ENCODE measurements at regions not wholly inside any gene's neighbourhood (a gene's known extent, or its start where the extent isn't known, plus 50 kb on each side); places are given as distances from the start of the nearest gene placed in this dataset.

DNA sequence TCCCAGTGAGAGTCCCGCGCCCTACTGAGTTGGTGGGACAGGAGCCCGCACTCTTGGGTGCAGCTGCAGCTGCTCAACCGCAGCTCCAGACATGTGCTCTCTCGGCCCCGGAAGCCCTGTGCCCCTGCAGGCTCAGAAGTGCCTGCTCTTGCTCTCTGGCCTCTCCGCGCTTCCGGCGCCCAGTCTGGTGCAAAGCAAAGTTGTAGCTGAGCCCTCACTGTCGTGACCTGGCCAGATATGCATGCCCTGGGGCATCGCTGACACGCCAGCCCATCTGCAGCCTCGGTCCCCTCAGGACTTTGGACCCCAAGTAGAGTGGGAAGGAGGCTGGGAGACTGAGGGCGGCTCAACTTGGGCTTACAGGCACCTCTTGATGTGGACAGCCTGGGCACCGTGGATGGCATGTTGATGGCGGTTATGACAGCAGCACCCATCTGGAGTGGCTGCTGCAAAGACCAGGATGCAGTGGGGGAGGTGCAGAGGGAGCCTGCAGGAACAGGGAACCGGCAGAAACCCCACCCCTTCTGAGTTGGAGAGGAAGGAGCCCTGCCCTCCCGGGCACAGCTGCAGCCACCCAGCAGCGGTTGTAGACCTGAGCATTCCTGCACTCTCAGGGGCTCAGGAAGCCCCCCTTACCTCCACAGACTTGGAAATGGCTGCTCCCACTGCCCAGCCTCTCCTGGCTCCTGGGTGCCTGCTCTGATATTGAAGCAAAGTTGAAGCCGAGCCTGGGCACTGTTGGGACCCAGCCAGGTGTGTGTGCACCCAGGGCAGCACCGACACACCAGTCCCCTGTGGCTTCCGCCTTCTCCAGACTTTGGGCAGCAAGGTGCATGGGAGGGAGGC lies 462.6 kb downstream of the TBC1D32 start:
- no peaks in the 10 kb centered on the region for H4K20me1 ChIP-seq (ENCODE audit: insufficient read depth)
- 20% methylated on average over 10 of the region's 23 CpGs for WGBS (ENCODE audit: low lambda C conversion rate)
- no peaks in the 10 kb centered on the region for H3K27me3 ChIP-seq (ENCODE audit: insufficient read depth)
- H3K79me2 ChIP-seq (ENCODE audit: insufficient read depth): no peaks in the 10 kb centered on the region
- peak overlapping the region in 1 of 2 experiments; percentile 3; a peak in 1 of 4 replicates for H3K4me3 ChIP-seq (ENCODE audit: low read depth in 2 of 2, low read length in 1 of 2)
- no peak overlapping the region; the same call in 1 of the 2 replicates for H3K4me2 ChIP-seq
- no peak overlapping the region for H2AFZ ChIP-seq (ENCODE audit: low read depth)
- H3F3A ChIP-seq (replicated peaks; ENCODE audit: insufficient read depth): no peaks in the 10 kb centered on the region
- no peaks in the 10 kb centered on the region for H3K9me3 ChIP-seq
- TF ChIP-seq, protein P1, sequence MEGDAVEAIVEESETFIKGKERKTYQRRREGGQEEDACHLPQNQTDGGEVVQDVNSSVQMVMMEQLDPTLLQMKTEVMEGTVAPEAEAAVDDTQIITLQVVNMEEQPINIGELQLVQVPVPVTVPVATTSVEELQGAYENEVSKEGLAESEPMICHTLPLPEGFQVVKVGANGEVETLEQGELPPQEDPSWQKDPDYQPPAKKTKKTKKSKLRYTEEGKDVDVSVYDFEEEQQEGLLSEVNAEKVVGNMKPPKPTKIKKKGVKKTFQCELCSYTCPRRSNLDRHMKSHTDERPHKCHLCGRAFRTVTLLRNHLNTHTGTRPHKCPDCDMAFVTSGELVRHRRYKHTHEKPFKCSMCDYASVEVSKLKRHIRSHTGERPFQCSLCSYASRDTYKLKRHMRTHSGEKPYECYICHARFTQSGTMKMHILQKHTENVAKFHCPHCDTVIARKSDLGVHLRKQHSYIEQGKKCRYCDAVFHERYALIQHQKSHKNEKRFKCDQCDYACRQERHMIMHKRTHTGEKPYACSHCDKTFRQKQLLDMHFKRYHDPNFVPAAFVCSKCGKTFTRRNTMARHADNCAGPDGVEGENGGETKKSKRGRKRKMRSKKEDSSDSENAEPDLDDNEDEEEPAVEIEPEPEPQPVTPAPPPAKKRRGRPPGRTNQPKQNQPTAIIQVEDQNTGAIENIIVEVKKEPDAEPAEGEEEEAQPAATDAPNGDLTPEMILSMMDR (IDR thresholded peaks at IDR 0.05): no peak
- TF ChIP-seq RXRA (IDR thresholded peaks at IDR 0.05; ENCODE audit: borderline replicate concordance, low read depth): no peak
- no peak for TF ChIP-seq FOXM1 (IDR thresholded peaks at IDR 0.05; ENCODE audit: low read depth)
- TF ChIP-seq MXI1 (IDR thresholded peaks at IDR 0.05; ENCODE audit: low read depth, low read length): no peak
- TF ChIP-seq, protein P2, sequence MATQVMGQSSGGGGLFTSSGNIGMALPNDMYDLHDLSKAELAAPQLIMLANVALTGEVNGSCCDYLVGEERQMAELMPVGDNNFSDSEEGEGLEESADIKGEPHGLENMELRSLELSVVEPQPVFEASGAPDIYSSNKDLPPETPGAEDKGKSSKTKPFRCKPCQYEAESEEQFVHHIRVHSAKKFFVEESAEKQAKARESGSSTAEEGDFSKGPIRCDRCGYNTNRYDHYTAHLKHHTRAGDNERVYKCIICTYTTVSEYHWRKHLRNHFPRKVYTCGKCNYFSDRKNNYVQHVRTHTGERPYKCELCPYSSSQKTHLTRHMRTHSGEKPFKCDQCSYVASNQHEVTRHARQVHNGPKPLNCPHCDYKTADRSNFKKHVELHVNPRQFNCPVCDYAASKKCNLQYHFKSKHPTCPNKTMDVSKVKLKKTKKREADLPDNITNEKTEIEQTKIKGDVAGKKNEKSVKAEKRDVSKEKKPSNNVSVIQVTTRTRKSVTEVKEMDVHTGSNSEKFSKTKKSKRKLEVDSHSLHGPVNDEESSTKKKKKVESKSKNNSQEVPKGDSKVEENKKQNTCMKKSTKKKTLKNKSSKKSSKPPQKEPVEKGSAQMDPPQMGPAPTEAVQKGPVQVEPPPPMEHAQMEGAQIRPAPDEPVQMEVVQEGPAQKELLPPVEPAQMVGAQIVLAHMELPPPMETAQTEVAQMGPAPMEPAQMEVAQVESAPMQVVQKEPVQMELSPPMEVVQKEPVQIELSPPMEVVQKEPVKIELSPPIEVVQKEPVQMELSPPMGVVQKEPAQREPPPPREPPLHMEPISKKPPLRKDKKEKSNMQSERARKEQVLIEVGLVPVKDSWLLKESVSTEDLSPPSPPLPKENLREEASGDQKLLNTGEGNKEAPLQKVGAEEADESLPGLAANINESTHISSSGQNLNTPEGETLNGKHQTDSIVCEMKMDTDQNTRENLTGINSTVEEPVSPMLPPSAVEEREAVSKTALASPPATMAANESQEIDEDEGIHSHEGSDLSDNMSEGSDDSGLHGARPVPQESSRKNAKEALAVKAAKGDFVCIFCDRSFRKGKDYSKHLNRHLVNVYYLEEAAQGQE (IDR thresholded peaks at IDR 0.05; ENCODE audit: low read depth, low read length): no peak
- TF ChIP-seq JUND (IDR thresholded peaks at IDR 0.05): no peak
- no peak for TF ChIP-seq CHD2 (IDR thresholded peaks at IDR 0.05; ENCODE audit: low read length, partially characterized antibody)
- no peak for TF ChIP-seq RCOR1 (IDR thresholded peaks at IDR 0.05; ENCODE audit: low read length)
- no peak for TF ChIP-seq MEF2A (IDR thresholded peaks at IDR 0.05; ENCODE audit: borderline replicate concordance, low read depth)
- H3K4me1 ChIP-seq (ENCODE audit: control insufficient read depth in 1 of 2, insufficient read depth in 2 of 2, low read depth in 1 of 2, low read length in 1 of 2): no peaks in the 10 kb centered on the region; a peak in 1 of 4 replicates
- H3K27ac ChIP-seq (ENCODE audit: low read depth in 2 of 2, low read length in 1 of 2): no peak overlapping the region
- H3K9ac ChIP-seq: no peak overlapping the region
- ChIA-PET POLR2A (no interaction called here), CTCF (no interaction called here)
- no peaks in the 10 kb centered on the region for H3K9me2 ChIP-seq
- DNase-seq: peak; percentile 27
- H3K36me3 ChIP-seq (replicated peaks in 1 of 2; ENCODE audit: control insufficient read depth in 1 of 2, insufficient read depth in 2 of 2, low read length in 1 of 2): no peaks in the 10 kb centered on the region

DNA sequence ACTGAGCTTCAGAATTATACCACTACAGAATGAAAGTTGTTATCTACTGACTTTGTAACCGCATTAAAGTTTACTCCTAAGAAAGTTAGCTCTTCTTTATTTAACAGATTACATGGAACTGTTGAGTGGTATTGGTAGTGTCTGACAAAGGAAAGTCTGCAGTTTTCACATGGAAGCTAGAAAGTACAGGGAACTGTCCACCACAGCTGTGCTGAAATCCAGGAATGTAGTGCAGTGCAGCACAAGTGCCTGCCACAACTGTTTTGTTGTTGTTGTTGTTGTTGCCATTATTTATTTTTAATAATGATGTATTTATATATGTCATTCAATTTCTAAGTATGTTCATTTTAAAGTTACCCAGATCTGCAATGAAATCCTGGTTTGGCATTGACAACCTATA lies 464.9 kb downstream of the TBC1D32 start:
- no peak for DNase-seq
- no peaks in the 10 kb centered on the region for H3K9me3 ChIP-seq
- H3K36me3 ChIP-seq (replicated peaks in 1 of 2; ENCODE audit: control insufficient read depth in 1 of 2, insufficient read depth in 2 of 2, low read length in 1 of 2): no peaks in the 10 kb centered on the region
- TF ChIP-seq RFX5 (IDR thresholded peaks at IDR 0.05; ENCODE audit: low read length) (no peak), GATA2 (CRISPR knock-in tag; IDR thresholded peaks at IDR 0.05) (no peak), NFIC (IDR thresholded peaks at IDR 0.05; ENCODE audit: borderline replicate concordance) (no peak), TAF1 (IDR thresholded peaks at IDR 0.05; ENCODE audit: borderline replicate concordance, low read depth, low read length) (no peak)
- TF ChIP-seq, protein P2 (IDR thresholded peaks at IDR 0.05; ENCODE audit: low read depth, low read length): peak; percentile 94
- H3K27ac ChIP-seq (ENCODE audit: low read depth in 2 of 2, low read length in 1 of 2): no peak overlapping the region
- H3K4me1 ChIP-seq (ENCODE audit: control insufficient read depth in 1 of 2, insufficient read depth in 2 of 2, low read depth in 1 of 2, low read length in 1 of 2): no peaks in the 10 kb centered on the region; a peak in 1 of 4 replicates
- H3K9me2 ChIP-seq: no peaks in the 10 kb centered on the region
- no peak overlapping the region for H2AFZ ChIP-seq (ENCODE audit: low read depth)
- no peak overlapping the region for H3K4me2 ChIP-seq
- no peaks in the 10 kb centered on the region for H3K27me3 ChIP-seq (ENCODE audit: insufficient read depth)
- H3K79me2 ChIP-seq (ENCODE audit: insufficient read depth): no peaks in the 10 kb centered on the region
- CTCF ChIA-PET: no interaction called here
- no peak overlapping the region for H3K9ac ChIP-seq
- H3K4me3 ChIP-seq (ENCODE audit: low read depth in 2 of 2, low read length in 1 of 2): no peak overlapping the region
- WGBS (ENCODE audit: low lambda C conversion rate): 33% methylated on average over 1 of the region's 1 CpG
- POLR2A ChIA-PET: no interaction called here
- H3F3A ChIP-seq (replicated peaks; ENCODE audit: insufficient read depth): no peaks in the 10 kb centered on the region
- H4K20me1 ChIP-seq (ENCODE audit: insufficient read depth): no peaks in the 10 kb centered on the region
